ENCODE measurements at regions not wholly inside any gene's neighbourhood (a gene's known extent, or its start where the extent isn't known, plus 50 kb on each side); places are given as distances from the start of the nearest gene placed in this dataset.

DNA sequence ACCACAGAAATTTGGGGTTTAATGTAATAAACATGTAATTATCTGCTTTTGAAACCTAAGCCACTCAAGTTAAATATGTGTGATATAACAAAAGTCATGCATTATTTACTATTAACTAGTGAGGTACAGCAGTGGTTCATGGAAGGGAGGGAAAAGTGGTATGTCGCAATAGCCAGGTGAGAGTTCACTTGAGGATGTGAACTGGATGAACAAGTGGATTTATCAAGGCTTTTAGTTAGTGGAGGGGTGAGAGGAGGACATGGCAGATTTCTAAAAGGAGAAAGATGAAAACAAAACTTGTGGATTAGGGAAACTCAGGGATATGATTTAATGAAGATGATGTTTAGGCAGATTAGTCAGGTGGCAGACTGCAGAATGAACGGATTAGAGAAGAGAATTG lies 141.3 kb upstream of the NFIB start:
- no peak overlapping the region for H3K4me3 ChIP-seq (ENCODE audit: low read length)
- 87 to 100% methylated on average over 2 of the region's 2 CpGs for WGBS, 2 experiments (ENCODE audit: insufficient coverage in 1 of 2, insufficient read length in 1 of 2)
- no peaks in the 10 kb centered on the region for H3K9me3 Mint-ChIP-seq
- peaks cover 5% of the 10 kb centered on the region for H3K4me1 ChIP-seq (ENCODE audit: control insufficient read depth, insufficient read depth, low read length)
- no peaks in the 10 kb centered on the region for H3K36me3 Mint-ChIP-seq (ENCODE audit: low read depth)
- no peaks in the 10 kb centered on the region for H3K36me3 ChIP-seq (ENCODE audit: control insufficient read depth, insufficient read depth, low read length)
- TF ChIP-seq, protein P1, sequence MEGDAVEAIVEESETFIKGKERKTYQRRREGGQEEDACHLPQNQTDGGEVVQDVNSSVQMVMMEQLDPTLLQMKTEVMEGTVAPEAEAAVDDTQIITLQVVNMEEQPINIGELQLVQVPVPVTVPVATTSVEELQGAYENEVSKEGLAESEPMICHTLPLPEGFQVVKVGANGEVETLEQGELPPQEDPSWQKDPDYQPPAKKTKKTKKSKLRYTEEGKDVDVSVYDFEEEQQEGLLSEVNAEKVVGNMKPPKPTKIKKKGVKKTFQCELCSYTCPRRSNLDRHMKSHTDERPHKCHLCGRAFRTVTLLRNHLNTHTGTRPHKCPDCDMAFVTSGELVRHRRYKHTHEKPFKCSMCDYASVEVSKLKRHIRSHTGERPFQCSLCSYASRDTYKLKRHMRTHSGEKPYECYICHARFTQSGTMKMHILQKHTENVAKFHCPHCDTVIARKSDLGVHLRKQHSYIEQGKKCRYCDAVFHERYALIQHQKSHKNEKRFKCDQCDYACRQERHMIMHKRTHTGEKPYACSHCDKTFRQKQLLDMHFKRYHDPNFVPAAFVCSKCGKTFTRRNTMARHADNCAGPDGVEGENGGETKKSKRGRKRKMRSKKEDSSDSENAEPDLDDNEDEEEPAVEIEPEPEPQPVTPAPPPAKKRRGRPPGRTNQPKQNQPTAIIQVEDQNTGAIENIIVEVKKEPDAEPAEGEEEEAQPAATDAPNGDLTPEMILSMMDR (conservative IDR thresholded peaks at IDR 0.05): no peak
- H3K9me3 ChIP-seq (ENCODE audit: control insufficient read depth, low read length): no peaks in the 10 kb centered on the region
- no peak for DNase-seq
- H3K27me3 Mint-ChIP-seq (ENCODE audit: insufficient read depth): peaks cover 1% of the 10 kb centered on the region
- H3K4me3 Mint-ChIP-seq: no peak overlapping the region
- H3K9ac ChIP-seq (ENCODE audit: extremely low read depth, low read length, poor library complexity, severe bottlenecking): no peak overlapping the region
- peaks cover 19% of the 10 kb centered on the region for H3K4me1 Mint-ChIP-seq
- H3K27ac Mint-ChIP-seq: no peak overlapping the region
- H3K27me3 ChIP-seq (ENCODE audit: control insufficient read depth, insufficient read depth, low read length, poor library complexity, severe bottlenecking): no peaks in the 10 kb centered on the region
- H3K27ac ChIP-seq (ENCODE audit: low read depth, low read length): no peak overlapping the region

DNA sequence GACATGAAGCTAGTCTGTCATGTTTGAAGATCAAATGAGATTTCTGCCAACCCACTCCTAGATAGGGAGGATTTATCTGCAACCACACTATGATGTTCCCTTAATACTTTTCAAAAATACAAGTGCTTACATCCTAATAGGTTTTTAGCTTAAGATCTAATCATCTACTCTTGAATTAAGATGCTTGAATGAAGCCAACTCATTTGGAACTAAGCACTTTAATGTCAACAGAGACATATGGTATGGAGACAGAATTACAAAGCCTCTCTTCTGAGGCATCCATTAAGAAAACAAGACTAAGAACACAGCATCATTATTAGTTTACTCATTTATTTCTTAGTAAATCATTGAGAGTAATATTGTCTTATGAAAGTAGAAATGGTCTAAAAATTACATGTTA lies 139.3 kb upstream of the NFIB start:
- no peaks in the 10 kb centered on the region for H3K36me3 Mint-ChIP-seq (ENCODE audit: low read depth)
- TF ChIP-seq, protein P1 (conservative IDR thresholded peaks at IDR 0.05): no peak
- H3K4me3 ChIP-seq (ENCODE audit: low read length): no peak overlapping the region
- H3K4me1 Mint-ChIP-seq: peaks cover 19% of the 10 kb centered on the region
- no peaks in the 10 kb centered on the region for H3K36me3 ChIP-seq (ENCODE audit: control insufficient read depth, insufficient read depth, low read length)
- H3K27me3 Mint-ChIP-seq (ENCODE audit: insufficient read depth): peaks cover 1% of the 10 kb centered on the region
- H3K27me3 ChIP-seq (ENCODE audit: control insufficient read depth, insufficient read depth, low read length, poor library complexity, severe bottlenecking): no peaks in the 10 kb centered on the region
- H3K4me1 ChIP-seq (ENCODE audit: control insufficient read depth, insufficient read depth, low read length): peaks cover 5% of the 10 kb centered on the region
- no peak for DNase-seq
- no peak overlapping the region for H3K4me3 Mint-ChIP-seq
- H3K9ac ChIP-seq (ENCODE audit: extremely low read depth, low read length, poor library complexity, severe bottlenecking): no peak overlapping the region
- H3K9me3 ChIP-seq (ENCODE audit: control insufficient read depth, low read length): no peaks in the 10 kb centered on the region
- no peak overlapping the region for H3K27ac ChIP-seq (ENCODE audit: low read depth, low read length)
- no peaks in the 10 kb centered on the region for H3K9me3 Mint-ChIP-seq
- H3K27ac Mint-ChIP-seq: no peak overlapping the region

DNA sequence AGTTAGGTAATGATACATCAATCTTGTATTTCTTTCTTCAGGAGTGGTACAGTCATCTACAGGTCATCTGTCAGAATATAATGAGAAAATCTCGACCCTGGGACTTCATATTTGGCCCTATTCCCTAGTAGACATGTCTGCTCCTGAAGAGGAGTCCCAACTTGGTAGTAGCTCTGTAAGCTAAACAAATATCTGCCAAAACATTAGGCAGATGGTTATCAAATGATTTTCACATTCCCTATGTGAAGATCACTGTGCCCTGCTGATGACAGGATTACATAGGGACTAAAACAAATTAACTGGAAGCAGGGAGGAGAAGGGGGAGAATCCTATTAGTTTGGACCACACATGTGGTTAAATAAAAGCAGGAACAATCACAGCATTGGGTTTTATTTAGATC lies 138.6 kb upstream of the NFIB start:
- TF ChIP-seq, protein P1 (conservative IDR thresholded peaks at IDR 0.05): no peak

More for the DNA sequence above, 138.6 kb upstream of the NFIB start:
- no peak overlapping the region for H3K4me3 Mint-ChIP-seq
- no peak overlapping the region for H3K4me3 ChIP-seq (ENCODE audit: low read length)
- no peaks in the 10 kb centered on the region for H3K36me3 ChIP-seq (ENCODE audit: control insufficient read depth, insufficient read depth, low read length)
- no peak overlapping the region for H3K27ac Mint-ChIP-seq
- H3K27ac ChIP-seq (ENCODE audit: low read depth, low read length): no peak overlapping the region
- H3K9me3 Mint-ChIP-seq: no peaks in the 10 kb centered on the region
- no peak for DNase-seq
- 83 to 86% methylated on average over 1 of the region's 1 CpG for WGBS, 2 experiments (ENCODE audit: insufficient coverage in 1 of 2, insufficient read length in 1 of 2)
- H3K9ac ChIP-seq (ENCODE audit: extremely low read depth, low read length, poor library complexity, severe bottlenecking): no peak overlapping the region
- H3K4me1 ChIP-seq (ENCODE audit: control insufficient read depth, insufficient read depth, low read length): peaks cover 5% of the 10 kb centered on the region
- H3K36me3 Mint-ChIP-seq (ENCODE audit: low read depth): no peaks in the 10 kb centered on the region
- H3K27me3 ChIP-seq (ENCODE audit: control insufficient read depth, insufficient read depth, low read length, poor library complexity, severe bottlenecking): no peaks in the 10 kb centered on the region
- H3K4me1 Mint-ChIP-seq: peaks cover 19% of the 10 kb centered on the region
- H3K27me3 Mint-ChIP-seq (ENCODE audit: insufficient read depth): peaks cover 1% of the 10 kb centered on the region
- H3K9me3 ChIP-seq (ENCODE audit: control insufficient read depth, low read length): no peaks in the 10 kb centered on the region

Measured in endodermal cell (in vitro differentiated cells).